ENCODE measurements at regions not wholly inside any gene's neighbourhood (a gene's known extent, or its start where the extent isn't known, plus 50 kb on each side); places are given as distances from the start of the nearest gene placed in this dataset.

DNA sequence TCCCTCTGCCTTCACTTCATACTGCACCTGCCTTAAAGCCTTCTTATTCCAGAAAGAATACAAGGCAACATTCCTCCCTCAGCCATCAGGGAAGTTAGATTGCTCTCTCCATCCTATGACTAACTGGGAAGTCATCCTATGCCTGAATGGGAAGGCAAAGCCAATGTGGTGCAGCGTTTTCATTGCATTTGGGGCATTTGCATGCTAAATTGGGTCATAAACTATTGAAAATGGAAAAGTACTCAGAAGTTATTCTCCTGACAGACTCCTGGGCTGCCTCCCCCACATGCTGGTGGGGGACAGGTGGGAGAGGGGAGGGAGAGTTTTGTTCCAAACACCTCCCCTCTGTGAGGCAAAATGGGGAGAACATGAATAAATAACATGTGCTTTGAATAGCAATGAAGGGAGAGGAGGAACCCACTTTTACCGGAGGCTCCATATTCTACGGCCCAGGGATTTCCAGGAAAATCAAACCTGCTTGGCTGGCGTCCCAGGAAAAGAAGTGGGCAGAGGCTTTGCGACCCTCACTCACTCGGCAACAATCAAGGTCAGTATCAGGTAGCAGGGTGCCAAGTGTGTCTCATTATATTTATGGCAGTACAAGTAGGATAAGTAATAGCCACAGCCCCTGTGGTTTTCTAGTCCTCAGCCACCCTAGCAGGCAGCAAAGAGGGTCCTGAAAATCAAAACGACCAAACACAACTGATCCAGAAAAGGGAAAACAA, 84.1 kb downstream of the BOD1L2 start:
- Mint-ChIP-seq H3K4me3 (ENCODE audit: unreplicated experiment) (no peak overlapping the region), H3K9me3 (ENCODE audit: unreplicated experiment) (no peaks in the 10 kb centered on the region), H3K36me3 (ENCODE audit: insufficient read depth, unreplicated experiment) (no peaks in the 10 kb centered on the region), H3K4me1 (ENCODE audit: insufficient read depth, unreplicated experiment) (no peaks in the 10 kb centered on the region), H3K27ac (ENCODE audit: low read depth, unreplicated experiment) (no peak overlapping the region), H3K27me3 (ENCODE audit: insufficient read depth, unreplicated experiment) (peaks cover 6% of the 10 kb centered on the region)
- intact Hi-C loops (cut with micrococcal nuclease) = no loop called here
- CTCF ChIA-PET = no interaction called here
- TF ChIP-seq, protein P1, sequence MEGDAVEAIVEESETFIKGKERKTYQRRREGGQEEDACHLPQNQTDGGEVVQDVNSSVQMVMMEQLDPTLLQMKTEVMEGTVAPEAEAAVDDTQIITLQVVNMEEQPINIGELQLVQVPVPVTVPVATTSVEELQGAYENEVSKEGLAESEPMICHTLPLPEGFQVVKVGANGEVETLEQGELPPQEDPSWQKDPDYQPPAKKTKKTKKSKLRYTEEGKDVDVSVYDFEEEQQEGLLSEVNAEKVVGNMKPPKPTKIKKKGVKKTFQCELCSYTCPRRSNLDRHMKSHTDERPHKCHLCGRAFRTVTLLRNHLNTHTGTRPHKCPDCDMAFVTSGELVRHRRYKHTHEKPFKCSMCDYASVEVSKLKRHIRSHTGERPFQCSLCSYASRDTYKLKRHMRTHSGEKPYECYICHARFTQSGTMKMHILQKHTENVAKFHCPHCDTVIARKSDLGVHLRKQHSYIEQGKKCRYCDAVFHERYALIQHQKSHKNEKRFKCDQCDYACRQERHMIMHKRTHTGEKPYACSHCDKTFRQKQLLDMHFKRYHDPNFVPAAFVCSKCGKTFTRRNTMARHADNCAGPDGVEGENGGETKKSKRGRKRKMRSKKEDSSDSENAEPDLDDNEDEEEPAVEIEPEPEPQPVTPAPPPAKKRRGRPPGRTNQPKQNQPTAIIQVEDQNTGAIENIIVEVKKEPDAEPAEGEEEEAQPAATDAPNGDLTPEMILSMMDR (IDR thresholded peaks at IDR 0.05; ENCODE audit: unreplicated experiment) = no peak
- POLR2A ChIA-PET = no interaction called here
- DNase-seq (ENCODE audit: unreplicated experiment) = no peak
- no TSS peak for BruUV-seq (replicated peaks)

DNA sequence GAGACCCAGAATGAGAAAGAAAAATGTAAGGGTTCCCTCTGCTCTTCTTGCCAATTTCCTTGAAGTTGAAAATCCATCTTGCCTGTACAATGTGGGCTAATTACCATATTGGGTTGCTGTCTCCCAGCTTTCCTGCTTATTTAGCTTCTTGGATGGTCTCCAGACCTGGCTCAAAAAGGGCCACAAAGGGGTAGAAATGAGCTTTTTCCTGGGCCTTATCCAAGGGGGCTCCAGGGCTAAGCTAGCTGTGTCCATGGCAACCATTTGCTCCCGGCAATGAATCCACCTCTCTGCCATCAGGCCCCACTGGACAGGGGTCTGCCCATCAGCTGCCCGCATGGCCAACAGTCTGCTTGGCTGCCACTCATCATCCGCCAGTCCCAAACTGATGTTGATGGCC, 85.0 kb downstream of the BOD1L2 start:
- Mint-ChIP-seq H3K36me3 (ENCODE audit: insufficient read depth, unreplicated experiment) (no peaks in the 10 kb centered on the region), H3K9me3 (ENCODE audit: unreplicated experiment) (no peaks in the 10 kb centered on the region), H3K27ac (ENCODE audit: low read depth, unreplicated experiment) (no peak overlapping the region), H3K27me3 (ENCODE audit: insufficient read depth, unreplicated experiment) (no peaks in the 10 kb centered on the region), H3K4me3 (ENCODE audit: unreplicated experiment) (no peak overlapping the region), H3K4me1 (ENCODE audit: insufficient read depth, unreplicated experiment) (no peaks in the 10 kb centered on the region)
- CTCF ChIA-PET = interaction anchor here (0.6 kb wide), 1 partner anchor 1221 kb away, joined by 3 read pairs; no protein-coding TSS in a partner anchor
- no TSS peak for BruUV-seq (replicated peaks)
- POLR2A ChIA-PET = no interaction called here
- DNase-seq (ENCODE audit: unreplicated experiment) = no peak
- TF ChIP-seq, protein P1 (IDR thresholded peaks at IDR 0.05; ENCODE audit: unreplicated experiment) = no peak
- intact Hi-C loops (cut with micrococcal nuclease) = no loop called here

DNA sequence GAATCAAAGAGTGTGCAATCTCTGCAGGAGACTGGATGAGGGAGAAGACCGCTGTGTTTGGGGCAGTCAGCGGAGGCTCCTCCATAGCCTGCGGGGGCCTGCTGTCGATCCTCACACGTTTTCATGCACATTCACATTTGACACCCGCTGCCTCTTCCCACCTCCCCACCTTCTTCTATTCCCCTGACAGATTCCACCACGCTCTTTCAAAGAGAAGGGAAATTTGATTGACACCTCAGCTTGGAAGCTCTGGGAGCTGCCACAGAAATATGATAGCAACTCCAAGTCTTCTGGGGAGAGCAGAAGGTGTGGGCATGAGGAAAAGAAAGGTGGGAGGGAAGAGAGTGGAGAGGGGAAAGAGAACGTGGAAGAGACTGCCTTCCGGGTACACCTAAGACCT, 87.5 kb downstream of the BOD1L2 start:
- Mint-ChIP-seq H3K4me1 (ENCODE audit: insufficient read depth, unreplicated experiment) (no peaks in the 10 kb centered on the region), H3K9me3 (ENCODE audit: unreplicated experiment) (no peaks in the 10 kb centered on the region), H3K27me3 (ENCODE audit: insufficient read depth, unreplicated experiment) (no peaks in the 10 kb centered on the region), H3K27ac (ENCODE audit: low read depth, unreplicated experiment) (no peak overlapping the region), H3K36me3 (ENCODE audit: insufficient read depth, unreplicated experiment) (no peaks in the 10 kb centered on the region), H3K4me3 (ENCODE audit: unreplicated experiment) (no peak overlapping the region)
- BruUV-seq (replicated peaks) = no TSS peak
- intact Hi-C loops (cut with micrococcal nuclease) = no loop called here
- TF ChIP-seq, protein P1 (IDR thresholded peaks at IDR 0.05; ENCODE audit: unreplicated experiment) = no peak
- DNase-seq (ENCODE audit: unreplicated experiment) = no peak
- CTCF ChIA-PET = interaction anchor here (0.6 kb wide), 1 partner anchor 1473 kb away, joined by 3 read pairs; no protein-coding TSS in a partner anchor
- POLR2A ChIA-PET = no interaction called here

DNA sequence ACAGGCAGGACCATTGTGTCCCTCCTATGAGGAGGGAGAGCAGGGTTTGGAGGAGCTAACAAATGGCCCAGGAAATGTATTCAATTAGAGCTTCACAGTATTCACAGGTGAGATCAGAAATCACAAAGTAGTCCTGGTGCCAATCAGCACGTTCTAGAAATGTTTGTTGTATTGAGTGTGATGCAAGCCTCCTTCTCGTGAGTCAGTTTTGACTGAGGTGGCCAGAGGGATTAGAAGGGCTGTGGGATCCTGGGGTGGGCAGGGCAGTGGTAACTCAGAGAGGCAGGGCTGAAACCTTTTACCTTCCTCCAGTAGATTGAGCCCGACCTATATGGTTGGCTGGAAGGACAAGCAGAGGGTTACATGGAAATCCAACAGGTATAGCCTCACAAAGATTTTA, 95.0 kb downstream of the BOD1L2 start:
- ChIA-PET POLR2A (no interaction called here), CTCF (interaction anchor here (1.0 kb wide), 1 partner anchor 373 kb away, joined by 3 read pairs; no protein-coding TSS in a partner anchor)
- DNase-seq (ENCODE audit: unreplicated experiment) = no peak
- no TSS peak for BruUV-seq (replicated peaks)
- peaks cover 18% of the 10 kb centered on the region for H3K27me3 Mint-ChIP-seq (ENCODE audit: insufficient read depth, unreplicated experiment)
- no peaks in the 10 kb centered on the region for H3K9me3 Mint-ChIP-seq (ENCODE audit: unreplicated experiment)
- H3K4me1 Mint-ChIP-seq (ENCODE audit: insufficient read depth, unreplicated experiment) = no peaks in the 10 kb centered on the region
- intact Hi-C loops (cut with micrococcal nuclease) = no loop called here
- H3K36me3 Mint-ChIP-seq (ENCODE audit: insufficient read depth, unreplicated experiment) = no peaks in the 10 kb centered on the region
- no peak overlapping the region for H3K27ac Mint-ChIP-seq (ENCODE audit: low read depth, unreplicated experiment)
- TF ChIP-seq, protein P1 (IDR thresholded peaks at IDR 0.05; ENCODE audit: unreplicated experiment) = no peak
- H3K4me3 Mint-ChIP-seq (ENCODE audit: unreplicated experiment) = no peak overlapping the region

Data from MCF 10A (cell line).